ENCODE measurements at regions not wholly inside any gene's neighbourhood (a gene's known extent, or its start where the extent isn't known, plus 50 kb on each side); places are given as distances from the start of the nearest gene placed in this dataset.

GRCh38 chr7:142685877-142686508, 63.3 kb upstream of the PRSS1 start:
- TF ChIP-seq CTCF (IDR thresholded peaks at IDR 0.05) (no peak), ZFX (IDR thresholded peaks at IDR 0.05; ENCODE audit: borderline replicate concordance) (no peak)
- no peak overlapping the region for H3K27ac ChIP-seq

- no peak for TF ChIP-seq ZFX (IDR thresholded peaks at IDR 0.05; ENCODE audit: borderline replicate concordance)
- no peak for TF ChIP-seq CTCF (IDR thresholded peaks at IDR 0.05)
- no peak overlapping the region for H3K27ac ChIP-seq
Measured at GRCh38 chr7:142681314-142682092, 67.8 kb upstream of the PRSS1 start.

GRCh38 chr7:142671506-142671905, 77.8 kb upstream of the PRSS1 start:
- TF ChIP-seq CTCF (IDR thresholded peaks at IDR 0.05) (no peak), ZFX (IDR thresholded peaks at IDR 0.05; ENCODE audit: borderline replicate concordance) (no peak)
- no peak overlapping the region for H3K27ac ChIP-seq

GRCh38 chr7:142670511-142670910, 78.8 kb upstream of the PRSS1 start:
- no peak overlapping the region for H3K27ac ChIP-seq
- TF ChIP-seq ZFX (IDR thresholded peaks at IDR 0.05; ENCODE audit: borderline replicate concordance) (no peak), CTCF (IDR thresholded peaks at IDR 0.05) (no peak)

GRCh38 chr7:142669074-142669654, 80.1 kb upstream of the PRSS1 start:
- TF ChIP-seq ZFX (IDR thresholded peaks at IDR 0.05; ENCODE audit: borderline replicate concordance) (no peak), CTCF (IDR thresholded peaks at IDR 0.05) (peak; percentile 24; the same call in 1 of the 2 replicates)
- H3K27ac ChIP-seq = no peak overlapping the region

- TF ChIP-seq ZFX (IDR thresholded peaks at IDR 0.05; ENCODE audit: borderline replicate concordance) (no peak), CTCF (IDR thresholded peaks at IDR 0.05) (no peak)
- no peak overlapping the region for H3K27ac ChIP-seq
Measured at GRCh38 chr7:142668495-142668894, 80.8 kb upstream of the PRSS1 start.

- H3K27ac ChIP-seq = no peak overlapping the region
- TF ChIP-seq CTCF (IDR thresholded peaks at IDR 0.05) (no peak), ZFX (IDR thresholded peaks at IDR 0.05; ENCODE audit: borderline replicate concordance) (no peak)
Measured at GRCh38 chr7:142657376-142657775, 91.9 kb upstream of the PRSS1 start.

Measured in 22Rv1 (cell line).